Astrocyte of the spinal cord (primary cell): ENCODE measurements at regions not wholly inside any gene's neighbourhood (a gene's known extent, or its start where the extent isn't known, plus 50 kb on each side); places are given as distances from the start of the nearest gene placed in this dataset.
A peak's percentile ranks its signal among the peaks of the same experiment; 100 is the strongest.
"Not testable (repeated sequence)": the region's sequence is repeated elsewhere in the genome, so short reads cannot be mapped to it uniquely, and the experiment has no call there.

Source experiments
- DNase-seq: peaks from one replicate; pipeline ENCODE4 v3.0.0; 2011; ENCODE audit warnings: low read depth, low spot score
- H3K4me3 ChIP-seq: 2 replicates; pipeline ENCODE4 v1.5.1; 2011; ENCODE audit warnings: low read depth, mild to moderate bottlenecking, low read length, moderate library complexity
- CTCF ChIP-seq: IDR thresholded peaks from 2 replicates; pipeline ENCODE4 v1.5.1; 2012; ENCODE audit warnings: low read depth, mild to moderate bottlenecking, low read length, inconsistent platforms
- in situ Hi-C: cut with HindIII; loops from 2 replicates; pipeline ENCODE4 v1.10.0; 2017; ENCODE audit warnings: low sequenced_read_pairs

- no peak overlapping the region for H3K4me3 ChIP-seq
- in situ Hi-C loops, result no loop called here
- no peak for DNase-seq
- no peak for TF ChIP-seq CTCF
Observed at GRCh38 chrX:40987413-40987812, 97.8 kb upstream of the USP9X start.

- in situ Hi-C loops, result no loop called here
- TF ChIP-seq CTCF, result no peak
- no peak overlapping the region for H3K4me3 ChIP-seq
- DNase-seq, result no peak
Observed at GRCh38 chrX:40988100-40988499, 97.1 kb upstream of the USP9X start.

- in situ Hi-C loops, DNase-seq: not testable (repeated sequence)
Observed at GRCh38 chrX:40993395-40993794, 91.8 kb upstream of the USP9X start.

GRCh38 chrX:40996886-40997530, 88.2 kb upstream of the USP9X start:
- peak overlapping the region; percentile 0 for H3K4me3 ChIP-seq
- in situ Hi-C loops, result no loop called here
- DNase-seq, result peak; percentile 84
- TF ChIP-seq CTCF, result no peak

More at GRCh38 chrX:40993395-40993794, 91.8 kb upstream of the USP9X start:
- H3K4me3 ChIP-seq, result not testable (repeated sequence)

GRCh38 chrX:40998123-40998522, 87.1 kb upstream of the USP9X start:
- no peak for DNase-seq
- H3K4me3 ChIP-seq, result no peak overlapping the region
- in situ Hi-C loops, result no loop called here
- no peak for TF ChIP-seq CTCF

- H3K4me3 ChIP-seq, result no peak overlapping the region
- no peak for DNase-seq
- TF ChIP-seq CTCF, result no peak
- in situ Hi-C loops, result no loop called here
Observed at GRCh38 chrX:41001327-41001726, 83.9 kb upstream of the USP9X start.

- in situ Hi-C loops, result no loop called here
- DNase-seq, result no peak
- no peak overlapping the region for H3K4me3 ChIP-seq
- TF ChIP-seq CTCF, result no peak
Observed at GRCh38 chrX:41002026-41002425, 83.2 kb upstream of the USP9X start.
